ENCODE measurements at regions not wholly inside any gene's neighbourhood (a gene's known extent, or its start where the extent isn't known, plus 50 kb on each side); places are given as distances from the start of the nearest gene placed in this dataset.

DNA sequence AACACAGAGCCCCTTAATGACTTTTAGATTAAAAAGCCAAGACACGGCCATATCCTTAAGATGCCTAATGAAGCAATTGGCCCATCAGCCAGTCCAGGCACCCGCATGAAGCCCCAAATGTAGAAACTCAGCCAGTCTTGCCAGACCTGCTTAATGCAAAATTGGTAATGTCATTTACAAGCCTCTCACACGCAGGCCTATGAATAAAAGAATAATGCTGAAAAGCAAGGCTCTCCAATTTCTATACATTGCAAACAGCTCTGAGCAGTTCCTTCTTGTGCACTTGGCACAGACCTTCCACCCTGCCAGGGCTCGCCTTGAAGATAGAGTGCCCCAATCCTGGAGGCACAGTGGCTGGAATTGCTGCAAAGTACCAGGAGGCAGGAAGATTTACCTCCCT lies 498.9 kb downstream of the NPHP4 start:
- TF ChIP-seq, protein P1, sequence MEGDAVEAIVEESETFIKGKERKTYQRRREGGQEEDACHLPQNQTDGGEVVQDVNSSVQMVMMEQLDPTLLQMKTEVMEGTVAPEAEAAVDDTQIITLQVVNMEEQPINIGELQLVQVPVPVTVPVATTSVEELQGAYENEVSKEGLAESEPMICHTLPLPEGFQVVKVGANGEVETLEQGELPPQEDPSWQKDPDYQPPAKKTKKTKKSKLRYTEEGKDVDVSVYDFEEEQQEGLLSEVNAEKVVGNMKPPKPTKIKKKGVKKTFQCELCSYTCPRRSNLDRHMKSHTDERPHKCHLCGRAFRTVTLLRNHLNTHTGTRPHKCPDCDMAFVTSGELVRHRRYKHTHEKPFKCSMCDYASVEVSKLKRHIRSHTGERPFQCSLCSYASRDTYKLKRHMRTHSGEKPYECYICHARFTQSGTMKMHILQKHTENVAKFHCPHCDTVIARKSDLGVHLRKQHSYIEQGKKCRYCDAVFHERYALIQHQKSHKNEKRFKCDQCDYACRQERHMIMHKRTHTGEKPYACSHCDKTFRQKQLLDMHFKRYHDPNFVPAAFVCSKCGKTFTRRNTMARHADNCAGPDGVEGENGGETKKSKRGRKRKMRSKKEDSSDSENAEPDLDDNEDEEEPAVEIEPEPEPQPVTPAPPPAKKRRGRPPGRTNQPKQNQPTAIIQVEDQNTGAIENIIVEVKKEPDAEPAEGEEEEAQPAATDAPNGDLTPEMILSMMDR (IDR thresholded peaks at IDR 0.05; ENCODE audit: borderline replicate concordance, extremely low read depth, low read length, poor library complexity, severe bottlenecking): no peak
- no peak for TF ChIP-seq EZH2 (IDR thresholded peaks at IDR 0.05; ENCODE audit: borderline replicate concordance, low read depth, low read length, severe bottlenecking)
